Activated CD4-positive, alpha-beta T cell treated with anti-CD3 and anti-CD28 coated beads for 1 hour (primary cell): ENCODE measurements at regions not wholly inside any gene's neighbourhood (a gene's known extent, or its start where the extent isn't known, plus 50 kb on each side); places are given as distances from the start of the nearest gene placed in this dataset.
"Not testable (repeated sequence)": the region's sequence is repeated elsewhere in the genome, so short reads cannot be mapped to it uniquely, and the experiment has no call there.

Experiments
- DNase-seq: peaks from one replicate; pipeline ENCODE4 v3.0.0-alpha.2; 2020

GRCh38 chr11:19625438-19625837 lies 87.2 kb upstream of the NAV2 start:
- no peak for DNase-seq

DNA sequence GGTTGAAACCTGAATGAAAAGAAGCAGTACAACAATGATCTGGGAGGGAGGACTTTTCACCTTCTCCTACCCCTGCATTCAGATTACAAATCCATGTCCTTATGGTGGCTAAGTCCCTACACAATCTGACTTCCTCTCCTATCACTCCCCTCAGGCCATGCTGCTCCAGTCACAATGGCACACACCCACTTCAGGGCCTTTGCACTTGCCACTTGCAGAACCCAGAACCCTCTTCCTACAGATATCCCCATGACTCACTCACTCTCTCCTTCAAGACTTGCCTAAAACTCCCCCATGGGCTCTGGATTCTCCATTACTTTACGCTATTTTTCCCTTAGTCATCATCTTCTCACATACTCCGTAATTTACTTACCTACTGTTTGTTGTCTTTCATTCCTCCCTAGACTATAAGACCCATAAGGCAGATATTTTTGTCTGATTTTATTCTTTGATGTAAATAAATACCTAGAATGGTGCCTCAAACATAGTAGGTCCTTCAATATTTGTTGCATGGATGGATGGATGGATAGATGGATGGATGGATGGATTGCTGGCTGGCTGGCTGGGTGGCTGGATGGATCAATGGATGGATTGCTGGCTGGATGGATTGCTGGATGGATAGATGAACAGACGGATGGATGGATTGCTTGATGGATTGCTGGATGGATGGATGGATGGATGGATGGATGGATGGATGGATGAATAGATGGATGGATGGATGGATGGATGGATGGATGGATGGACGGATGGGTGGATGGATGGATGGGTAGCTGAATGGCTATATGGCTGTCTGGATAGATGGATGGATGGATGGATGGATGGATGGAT lies 94.7 kb upstream of the NAV2 start:
- DNase-seq, result no peak

DNA sequence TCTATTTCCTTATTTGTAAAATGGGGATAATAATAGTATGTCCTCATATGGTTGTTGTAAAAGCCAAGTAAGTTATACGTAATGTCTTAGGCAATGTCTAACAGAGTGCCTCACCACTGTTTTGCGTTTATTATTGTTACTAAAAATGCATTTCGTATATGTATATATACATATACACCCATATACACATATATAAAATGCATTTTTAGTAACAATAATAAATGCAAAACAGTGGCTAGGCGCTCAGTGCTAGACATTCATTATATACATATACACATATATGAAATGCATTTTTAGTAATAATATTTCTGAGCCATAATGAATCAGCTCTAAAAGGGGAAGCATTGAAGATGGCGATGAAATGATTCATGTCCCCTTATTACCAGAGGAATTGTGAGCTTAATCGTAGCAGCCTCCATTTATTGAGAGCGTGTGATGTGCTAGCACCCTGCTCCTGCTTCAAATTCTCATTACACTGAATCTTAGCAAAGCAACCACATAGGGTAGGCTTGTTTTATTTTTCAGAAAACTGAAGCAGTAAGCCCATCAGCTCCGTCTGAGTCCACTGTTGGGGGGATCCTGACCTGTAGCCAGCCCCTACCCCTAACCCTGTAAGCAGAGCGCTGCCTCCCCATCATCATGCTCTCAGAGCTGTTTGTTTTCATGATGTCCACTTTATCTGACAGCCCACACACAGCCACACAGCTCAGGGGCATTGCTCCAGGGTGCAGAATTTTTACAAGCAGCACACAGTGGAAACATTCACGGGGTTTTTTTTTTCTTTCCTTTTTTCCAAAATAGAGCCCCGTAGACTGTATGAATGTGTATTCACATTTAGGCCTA lies 97.1 kb upstream of the NAV2 start:
- no peak for DNase-seq

DNA sequence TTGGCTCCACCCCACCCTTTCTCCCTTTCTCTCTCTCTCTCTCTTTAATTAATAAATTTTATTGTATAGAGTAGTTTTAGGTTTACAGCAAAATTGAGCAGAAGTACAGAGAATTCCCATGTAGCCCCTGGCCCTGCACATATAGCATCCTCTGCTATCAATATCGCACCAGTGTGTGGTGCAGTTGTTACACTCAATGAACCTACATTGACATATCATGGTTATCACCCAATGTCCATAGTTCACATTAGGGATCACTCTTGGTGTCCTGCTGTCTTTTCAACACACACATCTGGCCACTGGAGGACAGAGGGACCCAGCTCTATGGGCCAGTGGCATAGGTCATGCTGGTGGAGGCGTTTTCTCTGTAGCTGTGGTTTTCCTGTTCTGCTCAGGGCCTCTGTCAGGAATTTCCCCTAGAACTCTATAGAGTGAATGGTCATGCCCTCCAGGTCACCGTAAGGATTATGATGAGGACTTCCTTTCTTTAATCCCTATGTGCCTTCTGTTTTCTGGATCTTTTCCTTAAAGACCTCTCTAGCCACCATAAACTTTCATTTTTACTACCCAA lies 98.2 kb upstream of the NAV2 start:
- no peak for DNase-seq

DNA sequence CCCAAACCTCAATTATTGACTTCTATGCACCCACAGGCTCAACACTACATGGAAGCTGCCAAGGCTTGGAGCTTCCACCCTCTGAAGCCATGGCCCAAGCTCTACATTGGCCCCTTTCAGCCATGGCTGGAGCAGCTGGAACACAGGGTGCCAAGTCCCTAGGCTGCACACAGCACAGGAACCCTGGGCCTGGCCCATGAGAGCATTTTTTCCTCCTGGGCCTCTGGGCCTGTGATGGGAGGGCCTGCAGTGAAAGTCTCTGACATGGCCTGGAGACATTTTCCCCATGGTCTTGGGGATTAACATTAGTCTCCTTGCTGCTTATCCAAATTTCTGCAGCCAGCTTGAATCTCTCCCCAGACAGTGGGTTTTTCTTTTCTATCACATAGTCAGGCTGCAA lies 100.6 kb upstream of the NAV2 start:
- not testable (repeated sequence) for DNase-seq

GRCh38 chr11:19607656-19608360 lies 104.8 kb upstream of the NAV2 start:
- no peak for DNase-seq

DNA sequence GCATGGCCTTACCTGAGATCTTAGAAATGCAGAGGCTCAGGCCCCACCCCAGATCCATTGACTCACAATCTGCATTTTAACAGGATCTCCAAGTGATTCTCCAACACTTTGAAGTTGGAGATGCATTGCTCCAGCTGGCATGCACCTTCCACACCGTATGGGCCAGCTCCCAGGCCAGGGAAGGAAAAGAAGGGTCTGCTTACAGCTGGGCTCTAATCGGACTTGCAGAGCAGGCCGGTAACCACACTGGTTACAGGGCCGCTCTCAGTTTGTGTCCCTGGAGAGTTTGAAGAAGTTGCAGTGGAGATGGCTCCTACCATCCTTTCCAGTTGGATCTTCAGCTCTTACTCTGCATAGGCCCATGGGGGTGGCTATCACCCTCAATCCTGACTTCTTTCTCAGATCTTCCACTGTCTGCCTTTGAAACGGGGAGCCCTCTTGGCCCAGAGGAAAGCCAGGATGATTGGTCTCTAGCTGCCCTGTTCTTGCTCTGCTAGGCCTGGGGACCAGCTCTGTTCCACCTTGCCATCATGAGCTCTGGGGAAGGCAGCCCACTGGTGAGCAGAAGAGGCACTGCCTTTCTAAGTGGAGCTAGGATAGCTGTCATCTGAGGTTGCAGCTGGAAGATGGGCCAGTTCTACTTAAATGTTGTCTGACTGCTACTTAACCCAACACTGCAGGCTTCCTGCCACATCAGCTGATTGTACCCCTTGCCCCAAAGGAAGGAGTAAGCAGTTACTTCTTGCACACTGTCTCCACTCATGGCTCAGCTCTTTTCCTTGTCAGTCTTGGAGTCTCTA lies 105.6 kb upstream of the NAV2 start:
- DNase-seq, result no peak

- DNase-seq, result no peak
Measured at GRCh38 chr11:19605520-19606371, 106.9 kb upstream of the NAV2 start.

DNA sequence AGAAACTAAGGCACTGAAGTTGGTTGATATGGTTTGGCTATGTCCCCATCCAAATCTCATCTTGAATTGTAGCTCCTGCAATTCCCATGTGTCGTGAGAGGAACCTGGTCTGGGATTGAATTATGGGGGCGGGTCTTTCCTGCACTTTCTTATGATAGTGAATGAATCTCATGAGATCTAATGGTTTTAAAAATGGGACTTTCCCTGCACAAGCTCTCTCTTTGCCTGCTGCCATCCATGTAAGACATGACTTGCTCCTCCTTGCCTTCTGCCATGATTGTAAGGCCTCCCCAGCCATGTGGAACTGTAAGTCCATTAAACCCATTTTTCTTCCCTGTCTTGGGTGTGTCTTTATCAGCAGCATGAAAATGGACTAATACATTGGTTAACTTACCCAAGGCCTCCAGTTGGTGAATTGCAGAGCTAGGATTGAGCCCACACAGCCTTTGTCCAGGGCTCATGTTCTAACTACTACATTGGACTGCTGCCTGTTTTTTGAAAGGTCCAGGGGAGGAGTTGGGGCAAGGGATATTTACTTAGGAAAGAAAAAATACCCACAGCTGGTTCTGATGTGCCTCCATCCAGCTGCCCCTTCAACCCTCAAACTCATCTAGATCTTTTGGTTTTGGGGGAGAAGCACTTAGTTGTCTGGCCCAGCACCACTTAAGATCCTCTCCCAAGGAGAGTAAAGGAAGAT lies 107.8 kb upstream of the NAV2 start:
- DNase-seq, result no peak

DNA sequence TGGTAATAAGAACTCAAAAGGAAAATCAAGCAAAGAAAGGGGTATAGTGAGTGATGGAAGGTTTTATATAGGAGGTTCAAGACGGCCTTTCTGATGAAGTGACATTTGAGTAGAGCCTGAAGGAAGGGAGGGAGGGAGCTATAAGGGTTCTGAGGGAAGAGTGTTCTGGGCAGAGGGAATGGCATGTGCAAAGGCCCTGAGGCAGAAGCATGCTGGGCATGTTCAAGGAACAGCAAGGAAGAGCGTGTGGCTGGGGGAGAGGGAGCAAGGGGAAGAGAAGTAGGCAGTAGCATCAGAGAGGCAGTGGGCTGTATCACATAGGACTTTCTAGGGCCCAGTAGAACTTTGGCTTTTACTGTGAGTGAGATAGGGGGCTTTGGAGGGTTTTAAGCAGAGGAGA lies 108.9 kb upstream of the NAV2 start:
- no peak for DNase-seq

GRCh38 chr11:19602891-19603290 lies 109.7 kb upstream of the NAV2 start:
- no peak for DNase-seq

GRCh38 chr11:19602406-19602805 lies 110.2 kb upstream of the NAV2 start:
- DNase-seq, result no peak

DNA sequence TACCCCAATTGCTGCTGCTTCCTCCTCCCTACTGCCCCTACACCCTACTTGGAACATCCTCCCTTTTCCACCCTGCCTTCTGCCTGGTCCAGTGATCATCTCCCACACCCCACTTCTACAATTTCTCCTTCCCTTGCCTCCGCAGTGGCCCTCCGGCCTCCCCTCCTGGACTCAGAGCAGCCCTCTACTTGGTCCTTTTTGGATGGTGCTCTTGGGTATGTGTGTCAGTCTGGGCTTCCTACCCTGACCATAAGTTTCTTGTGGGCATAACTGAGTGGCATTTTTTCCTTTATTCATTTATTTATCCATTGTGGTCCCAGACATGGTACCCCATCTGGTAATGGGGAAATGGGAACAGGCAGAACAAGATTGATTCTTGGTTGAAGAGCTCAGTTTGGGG lies 111.4 kb upstream of the NAV2 start:
- DNase-seq, result no peak

DNA sequence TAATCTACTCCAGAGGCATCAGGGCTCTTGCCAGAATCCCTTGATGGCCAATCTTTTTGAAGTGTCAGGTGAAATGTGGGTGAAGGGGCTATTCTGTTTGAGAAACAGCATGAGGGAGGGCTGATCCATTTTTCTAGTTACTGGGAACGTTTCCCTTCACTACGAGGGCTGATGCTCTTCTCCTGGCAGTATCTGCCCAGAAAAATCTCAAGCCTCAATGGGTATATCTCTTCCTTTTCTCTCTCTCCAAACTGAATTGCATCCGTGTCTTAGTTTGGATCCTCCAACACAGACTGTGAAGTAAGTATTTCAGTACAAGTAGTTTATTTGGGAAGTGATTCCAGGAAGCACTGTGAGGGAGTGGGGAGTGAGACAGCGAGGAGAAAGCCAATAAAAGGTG lies 113.0 kb upstream of the NAV2 start:
- DNase-seq, result no peak

DNA sequence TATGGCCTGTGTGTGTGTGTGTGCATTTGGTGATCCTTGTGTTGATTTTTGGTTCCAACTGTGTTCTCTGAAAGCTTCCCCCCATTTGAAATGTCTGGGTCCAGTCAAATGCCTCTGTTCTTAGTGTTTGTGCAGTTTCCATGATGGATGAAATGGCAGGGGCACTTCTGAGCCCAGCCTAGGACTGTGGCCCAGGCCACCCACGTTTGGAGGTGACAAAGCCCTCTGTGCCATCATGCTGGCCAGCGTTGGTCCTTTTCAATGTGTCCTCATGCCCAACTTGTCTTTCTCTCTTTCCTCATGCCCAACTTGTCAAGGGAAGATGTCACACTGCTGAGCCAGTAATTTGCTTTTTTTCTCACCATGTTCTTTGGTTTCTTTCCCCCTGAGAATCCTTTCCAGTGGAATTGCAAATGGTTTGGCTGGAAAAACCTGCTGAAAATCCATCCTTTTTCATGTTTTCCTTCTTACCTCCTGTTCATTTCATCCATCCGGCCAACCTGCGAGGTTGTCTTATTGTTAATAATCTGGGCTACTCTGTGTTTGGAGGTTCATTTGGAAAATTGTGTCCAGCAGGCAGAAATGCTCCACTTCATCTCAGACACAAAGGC lies 113.7 kb upstream of the NAV2 start:
- DNase-seq, result no peak

DNA sequence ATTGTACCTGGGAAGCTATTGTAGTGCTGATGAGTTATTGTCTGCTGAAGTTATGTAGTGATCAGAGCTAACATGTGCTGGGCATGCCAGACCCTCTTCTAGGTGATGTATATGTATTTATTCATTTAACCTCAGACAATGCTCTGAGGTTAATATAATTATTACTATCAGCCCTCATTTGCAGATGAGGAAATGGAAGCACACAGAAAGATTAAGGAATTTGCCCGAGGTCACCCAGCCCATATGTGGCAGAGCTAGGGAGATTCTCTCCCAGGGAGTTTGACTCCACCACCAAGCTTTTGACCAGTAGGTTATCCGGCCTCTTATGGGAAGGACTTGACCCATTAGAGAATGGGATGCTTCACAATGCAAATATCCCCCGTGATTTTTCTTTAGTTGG lies 114.2 kb upstream of the NAV2 start:
- DNase-seq, result no peak

DNA sequence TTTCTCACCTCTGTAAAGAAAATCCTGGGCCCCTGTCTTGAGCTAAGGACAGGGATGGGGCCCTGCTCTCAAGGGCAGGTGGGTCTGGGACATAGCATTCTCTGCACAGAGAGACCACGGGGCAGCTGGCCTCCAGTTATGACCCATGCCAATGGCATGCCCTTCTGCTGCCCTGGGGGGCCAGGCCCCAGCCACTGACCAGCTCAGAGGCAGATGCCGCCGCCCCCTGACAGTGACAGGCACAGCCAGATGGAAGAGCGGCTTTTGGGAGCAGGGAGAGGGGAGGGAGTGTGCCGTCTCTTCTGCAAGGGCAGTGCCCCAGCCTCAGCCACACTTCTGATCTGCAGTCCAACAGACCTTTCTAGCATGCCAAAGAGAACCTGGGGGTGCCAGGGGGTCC lies 114.8 kb upstream of the NAV2 start:
- DNase-seq, result no peak

DNA sequence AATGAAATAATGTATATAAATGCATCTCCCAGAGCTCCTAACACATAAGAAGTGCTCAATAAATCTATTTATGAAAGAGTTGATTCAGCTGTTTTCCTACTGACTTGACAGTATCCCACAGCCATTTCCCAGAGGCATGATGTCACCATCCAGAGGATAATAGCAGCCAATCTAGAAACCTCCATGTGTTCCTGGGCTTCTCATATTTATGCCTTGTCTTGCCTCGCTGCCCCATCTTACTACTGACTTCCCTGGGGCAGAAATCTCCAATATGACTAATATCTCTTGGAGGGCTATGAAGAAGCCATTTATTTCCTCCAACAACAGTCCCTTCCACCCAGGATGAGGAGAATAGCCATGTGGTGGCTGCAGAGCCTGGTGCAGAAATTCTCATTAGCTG lies 115.4 kb upstream of the NAV2 start:
- DNase-seq, result no peak

DNA sequence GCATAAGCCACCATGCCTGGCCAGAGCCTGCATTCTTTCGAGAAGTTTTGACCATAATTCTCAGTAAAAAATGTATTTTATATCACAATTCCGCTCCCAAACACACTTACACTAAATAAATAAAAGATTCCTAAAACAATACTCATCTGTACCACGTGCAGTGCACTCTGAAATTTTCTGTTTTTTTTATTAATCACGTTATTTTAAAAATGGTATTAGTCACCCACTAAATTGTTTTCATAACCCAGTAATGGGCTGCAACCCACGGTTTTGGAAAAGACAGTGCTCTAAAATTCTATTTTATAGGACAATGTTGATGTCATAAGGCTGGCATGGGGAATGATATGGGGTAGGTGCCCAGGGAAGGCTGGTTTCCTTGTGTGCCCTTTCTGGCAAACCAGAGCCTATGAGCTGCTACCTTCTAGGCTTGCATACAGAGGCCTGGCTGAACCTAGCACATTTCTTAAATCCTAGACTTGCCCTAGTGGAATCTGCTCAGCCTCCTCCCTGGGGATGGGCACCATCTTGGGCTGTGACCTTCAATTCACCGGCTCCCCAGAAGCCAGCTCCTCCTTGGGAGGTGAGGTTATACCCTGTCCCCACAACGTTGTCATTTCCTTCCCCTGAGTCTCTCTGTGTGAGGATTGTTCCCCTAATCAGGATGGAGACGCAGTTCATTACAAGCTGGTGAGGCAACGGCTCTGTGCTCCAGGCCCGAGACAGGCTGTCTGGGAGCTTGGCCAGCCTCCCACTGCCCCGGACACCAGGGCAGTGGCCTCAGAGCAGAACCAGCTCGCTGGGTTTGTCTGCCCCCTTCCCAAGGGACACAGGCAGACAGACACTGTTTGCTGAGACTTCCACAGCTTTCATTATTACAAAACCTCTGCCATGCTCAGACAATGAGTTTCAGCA lies 116.5 kb upstream of the NAV2 start:
- no peak for DNase-seq
